ENCODE measurements at regions not wholly inside any gene's neighbourhood (a gene's known extent, or its start where the extent isn't known, plus 50 kb on each side); places are given as distances from the start of the nearest gene placed in this dataset.

DNA sequence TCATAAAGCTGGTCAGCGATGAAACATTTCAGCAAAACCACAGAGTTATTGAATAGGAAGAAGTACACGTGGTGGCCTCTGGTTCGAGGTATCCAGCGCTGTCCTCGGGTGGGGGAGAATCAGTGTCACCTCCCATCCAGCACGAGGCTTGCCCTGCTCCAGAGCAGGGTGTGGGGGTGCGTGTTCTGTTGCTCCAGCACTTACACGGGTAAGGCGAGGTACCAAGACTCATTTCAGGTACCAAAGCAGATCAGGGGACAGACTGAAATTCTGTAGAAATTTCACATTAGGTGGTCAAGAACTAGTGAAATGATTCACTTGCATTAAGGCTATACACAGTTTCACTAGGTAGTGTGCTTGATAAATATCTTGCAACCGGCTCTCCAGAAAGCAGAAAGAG is 164.2 kb upstream of the SOX1 start:
- H4K91ac ChIP-seq (replicated peaks; ENCODE audit: insufficient read length, low read length): no peak overlapping the region
- H3K79me2 ChIP-seq (ENCODE audit: control insufficient read depth in 1 of 2, insufficient read depth in 2 of 2, low read length in 2 of 2): no peaks in the 10 kb centered on the region
- 91% methylated on average over 10 of the region's 10 CpGs; no CpG with 5 or more reads in 1 of the 2 experiments for WGBS, 2 experiments (ENCODE audit: extremely low coverage in 1 of 2, insufficient coverage in 1 of 2, insufficient read length in 1 of 2, insufficient replicate concordance in 2 of 2, low coverage in 1 of 2, low lambda C conversion rate in 2 of 2, missing lambda C conversion rate in 1 of 2)
- TF ChIP-seq NRF1 (IDR thresholded peaks at IDR 0.05; ENCODE audit: low read depth, low read length) (no peak), TBP (IDR thresholded peaks at IDR 0.05; ENCODE audit: low read depth, low read length) (no peak), USF2 (IDR thresholded peaks at IDR 0.05; ENCODE audit: low read length) (no peak), RFX5 (IDR thresholded peaks at IDR 0.05; ENCODE audit: borderline replicate concordance, low read depth, low read length) (no peak), SP1 (IDR thresholded peaks at IDR 0.05; ENCODE audit: low read depth, low read length) (no peak), ASH2L (IDR thresholded peaks at IDR 0.05; ENCODE audit: low read length) (no peak), BACH1 (IDR thresholded peaks at IDR 0.05; ENCODE audit: low read length) (no peak), CREB1 (IDR thresholded peaks at IDR 0.05) (no peak), SIN3A (conservative IDR thresholded peaks at IDR 0.05 in 1 of 2, IDR thresholded peaks at IDR 0.05 in 1 of 2; ENCODE audit: low read depth in 1 of 2, low read length in 2 of 2) (no peak), SP2 (IDR thresholded peaks at IDR 0.05; ENCODE audit: low read length) (no peak), EZH2 (IDR thresholded peaks at IDR 0.05; ENCODE audit: low read depth, low read length, severe bottlenecking) (no peak), TCF12 (IDR thresholded peaks at IDR 0.05; ENCODE audit: low read depth, low read length) (no peak), RAD21 (IDR thresholded peaks at IDR 0.05 in 1 of 2, conservative IDR thresholded peaks at IDR 0.05 in 1 of 2; ENCODE audit: low read depth in 2 of 2, low read length in 2 of 2) (no peak), EP300 (IDR thresholded peaks at IDR 0.05; ENCODE audit: borderline replicate concordance in 1 of 2, low read depth in 2 of 2, low read length in 2 of 2) (no peak)

More for the DNA sequence above, 164.2 kb upstream of the SOX1 start:
- H3K27ac ChIP-seq (ENCODE audit: low read depth, low read length): no peak overlapping the region
- no peak overlapping the region for H2AFZ ChIP-seq (ENCODE audit: low read length)
- H2BK20ac ChIP-seq (ENCODE audit: low read length): no peak overlapping the region
- no peaks in the 10 kb centered on the region for H3K36me3 ChIP-seq (ENCODE audit: control insufficient read depth in 2 of 4, insufficient read depth in 4 of 4, low read length in 3 of 4)
- H3K4me1 ChIP-seq (replicated peaks in 1 of 4; ENCODE audit: control insufficient read depth in 3 of 4, insufficient read depth in 4 of 4, low read length in 3 of 4): peaks cover 0 to 4% (median 0%) of the 10 kb centered on the region in 4 experiments; a peak in 1 of 7 replicates
- H2BK120ac ChIP-seq (replicated peaks; ENCODE audit: low read depth, low read length): no peak overlapping the region
- H3K23ac ChIP-seq (ENCODE audit: insufficient read length): no peak overlapping the region
- H3K56ac ChIP-seq (replicated peaks; ENCODE audit: insufficient read length, low read depth, low read length): no peak overlapping the region
- H3K4me2 ChIP-seq (ENCODE audit: insufficient read depth in 1 of 2, low read depth in 2 of 2, low read length in 2 of 2): no peak overlapping the region
- H3K4me3 ChIP-seq (ENCODE audit: extremely low read depth in 1 of 4, insufficient read depth in 2 of 4, low read depth in 3 of 4, low read length in 4 of 4): no peak overlapping the region
- H2AK5ac ChIP-seq (ENCODE audit: low read depth, low read length): no peak overlapping the region
- H3K18ac ChIP-seq (ENCODE audit: extremely low read depth, low read length): no peak overlapping the region
- no peak overlapping the region for H2BK5ac ChIP-seq (ENCODE audit: low read depth, low read length)
- no peaks in the 10 kb centered on the region for H3K23me2 ChIP-seq (ENCODE audit: low read depth, low read length)
- no peak overlapping the region for H2BK12ac ChIP-seq (ENCODE audit: low read depth, low read length)
- no peak overlapping the region for H3K9ac ChIP-seq (replicated peaks in 1 of 4; ENCODE audit: extremely low read depth in 1 of 4, low read depth in 3 of 4, low read length in 3 of 4)
- no peak overlapping the region; the same call in 1 of the 2 replicates for H4K8ac ChIP-seq (ENCODE audit: extremely low read depth, insufficient read depth, low read length)
- no peak for FAIRE-seq
- DNase-seq (ENCODE audit: low read depth in 1 of 2, low spot score in 2 of 2): no peak
- no peaks in the 10 kb centered on the region for H4K20me1 ChIP-seq (replicated peaks in 1 of 2; ENCODE audit: control insufficient read depth in 1 of 2, insufficient read depth in 2 of 2, low read length in 2 of 2)
- no peaks in the 10 kb centered on the region for H3K9me3 ChIP-seq (ENCODE audit: insufficient read depth in 2 of 2, low read depth in 1 of 2, low read length in 1 of 2)
- H3K27me3 ChIP-seq (replicated peaks in 1 of 4; ENCODE audit: control insufficient read depth in 3 of 4, extremely low read depth in 1 of 4, insufficient read depth in 3 of 4, low read length in 3 of 4): peaks cover 0 to 3% (median 0%) of the 10 kb centered on the region in 4 experiments; a peak in 1 of 7 replicates
- H4K5ac ChIP-seq (ENCODE audit: insufficient read length, low read depth, low read length): no peak overlapping the region
- no peak overlapping the region for H3K4ac ChIP-seq (replicated peaks; ENCODE audit: insufficient read length, low read depth, low read length)
- no peaks in the 10 kb centered on the region for H3K79me1 ChIP-seq (ENCODE audit: low read depth, low read length)
- ChIA-PET POLR2A (ENCODE audit: partially characterized antibody) (no interaction called here), CTCF (ENCODE audit: partially characterized antibody) (interaction anchor here (2.0 kb wide), 1 partner anchor 10 kb away, joined by 5 read pairs; no protein-coding TSS in a partner anchor)
- H2BK15ac ChIP-seq (ENCODE audit: low read length): no peak overlapping the region
- H3K14ac ChIP-seq (ENCODE audit: insufficient read length): no peak overlapping the region
